ENCODE measurements at regions not wholly inside any gene's neighbourhood (a gene's known extent, or its start where the extent isn't known, plus 50 kb on each side); places are given as distances from the start of the nearest gene placed in this dataset.

DNA sequence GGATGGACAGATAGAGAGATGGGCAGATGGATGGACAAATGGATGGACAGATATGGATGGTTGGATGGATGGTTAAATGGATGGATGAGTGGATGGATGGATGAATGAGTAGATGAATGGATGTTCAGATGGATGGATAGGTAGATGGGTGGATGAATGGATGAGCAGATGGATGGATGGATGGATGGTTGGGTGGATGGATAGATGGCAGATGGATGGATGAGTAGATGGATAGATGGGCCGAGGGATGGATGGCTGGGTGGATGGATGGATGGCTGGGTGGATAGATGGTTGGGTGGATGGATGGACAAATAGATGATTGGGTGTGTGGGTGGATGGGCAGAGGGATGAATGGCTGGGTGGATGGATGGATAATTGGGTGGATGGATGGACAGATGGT, 98.9 kb upstream of the OTOS start (continued):
- TF ChIP-seq HDAC6 (IDR thresholded peaks at IDR 0.05; ENCODE audit: low read depth, low read length) (no peak), ASH2L (IDR thresholded peaks at IDR 0.05; ENCODE audit: low read length) (no peak), GTF2F1 (IDR thresholded peaks at IDR 0.05; ENCODE audit: borderline replicate concordance, low read depth, low read length) (no peak), SUZ12 (IDR thresholded peaks at IDR 0.05; ENCODE audit: low read length) (no peak)
- TF ChIP-seq, protein P1, sequence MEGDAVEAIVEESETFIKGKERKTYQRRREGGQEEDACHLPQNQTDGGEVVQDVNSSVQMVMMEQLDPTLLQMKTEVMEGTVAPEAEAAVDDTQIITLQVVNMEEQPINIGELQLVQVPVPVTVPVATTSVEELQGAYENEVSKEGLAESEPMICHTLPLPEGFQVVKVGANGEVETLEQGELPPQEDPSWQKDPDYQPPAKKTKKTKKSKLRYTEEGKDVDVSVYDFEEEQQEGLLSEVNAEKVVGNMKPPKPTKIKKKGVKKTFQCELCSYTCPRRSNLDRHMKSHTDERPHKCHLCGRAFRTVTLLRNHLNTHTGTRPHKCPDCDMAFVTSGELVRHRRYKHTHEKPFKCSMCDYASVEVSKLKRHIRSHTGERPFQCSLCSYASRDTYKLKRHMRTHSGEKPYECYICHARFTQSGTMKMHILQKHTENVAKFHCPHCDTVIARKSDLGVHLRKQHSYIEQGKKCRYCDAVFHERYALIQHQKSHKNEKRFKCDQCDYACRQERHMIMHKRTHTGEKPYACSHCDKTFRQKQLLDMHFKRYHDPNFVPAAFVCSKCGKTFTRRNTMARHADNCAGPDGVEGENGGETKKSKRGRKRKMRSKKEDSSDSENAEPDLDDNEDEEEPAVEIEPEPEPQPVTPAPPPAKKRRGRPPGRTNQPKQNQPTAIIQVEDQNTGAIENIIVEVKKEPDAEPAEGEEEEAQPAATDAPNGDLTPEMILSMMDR (IDR thresholded peaks at IDR 0.05; ENCODE audit: control extremely low read depth in 1 of 3, insufficient read depth in 1 of 3, low read depth in 1 of 3, low read length in 3 of 3): no peak
- TF ChIP-seq, protein P2, sequence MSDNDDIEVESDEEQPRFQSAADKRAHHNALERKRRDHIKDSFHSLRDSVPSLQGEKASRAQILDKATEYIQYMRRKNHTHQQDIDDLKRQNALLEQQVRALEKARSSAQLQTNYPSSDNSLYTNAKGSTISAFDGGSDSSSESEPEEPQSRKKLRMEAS (IDR thresholded peaks at IDR 0.05): no peak

Data from H1 (cell line).